OCI-LY3 (cell line): ENCODE measurements at regions not wholly inside any gene's neighbourhood (a gene's known extent, or its start where the extent isn't known, plus 50 kb on each side); places are given as distances from the start of the nearest gene placed in this dataset.

Experiments used
- H2AFZ ChIP-seq: fragments of 200-600, 300-600 bp; shearing (Covaris generic); 2 replicates; pipeline ENCODE4 v1.6.0; 2014; ENCODE audit warnings: antibody characterized with exemption, low read depth, low read length
- H3K27ac ChIP-seq: fragments of 200-600, 300-600 bp; sonication (generic); 2 replicates; pipeline ENCODE4 v1.5.1; 2014; ENCODE audit warnings: mild to moderate bottlenecking, low read length, moderate library complexity, mixed read lengths
- H3K27me3 ChIP-seq: fragments of 200-600, 300-600 bp; sonication (generic); 2 replicates; pipeline ENCODE4 v1.6.1; 2014; ENCODE audit warnings: low read depth, low read length, mixed read lengths
- H3K36me3 ChIP-seq: fragments of 200-600, 300-600 bp; sonication (generic); replicated peaks from 2 replicates; pipeline ENCODE3; 2014; ENCODE audit warnings: low read depth, low read length, mixed read lengths
- H3K4me1 ChIP-seq: fragments of 300-600, 200-600 bp; sonication (generic); 2 replicates; pipeline ENCODE4 v1.6.1; 2014; ENCODE audit warnings: low read length, mixed read lengths
- H3K4me2 ChIP-seq: fragments of 200-600, 300-600 bp; sonication (generic); 2 replicates; pipeline ENCODE4 v1.6.1; 2014; ENCODE audit warnings: low read length, mixed read lengths
- H3K4me3 ChIP-seq: fragments of 300-600, 200-600 bp; sonication (generic); 2 replicates; pipeline ENCODE4 v1.5.1; 2014; ENCODE audit warnings: antibody characterized with exemption, mild to moderate bottlenecking, low read length, moderate library complexity
- H3K79me2 ChIP-seq: fragments of 300-600, 200-600 bp; shearing (Covaris generic); 2 replicates; pipeline ENCODE4 v1.6.1; 2014; ENCODE audit warnings: mild to moderate bottlenecking, low read length, mixed read lengths
- H3K9ac ChIP-seq: fragments of 300-600, 200-600 bp; shearing (Covaris generic); 2 replicates; pipeline ENCODE4 v1.6.0; 2014; ENCODE audit warnings: mild to moderate bottlenecking, low read length, moderate library complexity
- H3K9me3 ChIP-seq: fragments of 200-600, 300-600 bp; shearing (Covaris generic); 2 replicates; pipeline ENCODE4 v1.6.1; 2014; ENCODE audit warnings: low read length, mixed read lengths; ENCODE audit not compliant: insufficient read depth
- H4K20me1 ChIP-seq: fragments of 200-600, 300-600 bp; sonication (generic); 2 replicates; pipeline ENCODE4 v1.6.1; 2016; ENCODE audit warnings: low read length, mixed read lengths; ENCODE audit not compliant: insufficient read depth
- CTCF ChIP-seq: fragments of 200-600, 300-600 bp; sonication (generic); IDR thresholded peaks from 2 replicates; pipeline ENCODE4 v1.5.1; 2014; ENCODE audit warnings: antibody characterized with exemption, low read length, low read depth
- EZH2phosphoT487 ChIP-seq: fragments of 200-600 bp; shearing (Covaris generic); IDR thresholded peaks from 2 replicates; pipeline ENCODE4 v1.6.1; 2018; ENCODE audit warnings: antibody characterized with exemption, mixed run types, low read depth

- peaks cover 3% of the 10 kb centered on the region for H3K36me3 ChIP-seq
- H3K4me1 ChIP-seq: peaks cover 7% of the 10 kb centered on the region
- no peak overlapping the region for H3K4me3 ChIP-seq
- H3K27me3 ChIP-seq: no peaks in the 10 kb centered on the region
- H3K27ac ChIP-seq: no peak overlapping the region
- no peaks in the 10 kb centered on the region for H3K79me2 ChIP-seq
- H4K20me1 ChIP-seq: no peaks in the 10 kb centered on the region
- H2AFZ ChIP-seq: no peak overlapping the region
- no peak overlapping the region for H3K4me2 ChIP-seq
- no peaks in the 10 kb centered on the region for H3K9me3 ChIP-seq
- TF ChIP-seq CTCF (no peak), EZH2phosphoT487 (no peak)
- H3K9ac ChIP-seq: no peak overlapping the region
These were observed 334.6 kb downstream of the SLC4A3 start for GRCh38 chr2:219961947-219962498.

GRCh38 chr2:219962801-219963200 lies 335.4 kb downstream of the SLC4A3 start:
- Histone ChIP-seq H3K4me1 (peaks cover 3% of the 10 kb centered on the region), H3K4me2 (no peak overlapping the region), H3K9me3 (no peaks in the 10 kb centered on the region), H3K79me2 (no peaks in the 10 kb centered on the region), H4K20me1 (no peaks in the 10 kb centered on the region), H3K36me3 (no peaks in the 10 kb centered on the region), H3K27me3 (no peaks in the 10 kb centered on the region), H3K4me3 (no peak overlapping the region), H3K27ac (no peak overlapping the region), H2AFZ (no peak overlapping the region), H3K9ac (no peak overlapping the region)
- TF ChIP-seq EZH2phosphoT487 (no peak), CTCF (no peak)

- no peak overlapping the region for H3K4me3 ChIP-seq
- no peak overlapping the region for H3K4me2 ChIP-seq
- H3K4me1 ChIP-seq: no peaks in the 10 kb centered on the region
- no peaks in the 10 kb centered on the region for H3K79me2 ChIP-seq
- no peaks in the 10 kb centered on the region for H3K36me3 ChIP-seq
- TF ChIP-seq EZH2phosphoT487: no peak
- H4K20me1 ChIP-seq: no peaks in the 10 kb centered on the region
- H3K27me3 ChIP-seq: no peaks in the 10 kb centered on the region
- H3K27ac ChIP-seq: no peak overlapping the region
- no peaks in the 10 kb centered on the region for H3K9me3 ChIP-seq
- no peak overlapping the region for H3K9ac ChIP-seq
- H2AFZ ChIP-seq: no peak overlapping the region
These were observed 338.1 kb downstream of the SLC4A3 start for GRCh38 chr2:219965287-219966194.

GRCh38 chr2:219967247-219968245 lies 340.1 kb downstream of the SLC4A3 start:
- H3K4me3 ChIP-seq: no peak overlapping the region
- no peaks in the 10 kb centered on the region for H4K20me1 ChIP-seq
- H3K4me2 ChIP-seq: no peak overlapping the region
- no peak overlapping the region for H3K27ac ChIP-seq
- TF ChIP-seq EZH2phosphoT487: no peak
- no peak for TF ChIP-seq CTCF
- H3K36me3 ChIP-seq: no peaks in the 10 kb centered on the region
- no peak overlapping the region for H2AFZ ChIP-seq
- no peaks in the 10 kb centered on the region for H3K4me1 ChIP-seq
- no peaks in the 10 kb centered on the region for H3K27me3 ChIP-seq
- no peaks in the 10 kb centered on the region for H3K79me2 ChIP-seq
- H3K9ac ChIP-seq: no peak overlapping the region
- H3K9me3 ChIP-seq: no peaks in the 10 kb centered on the region
